SK-N-MC (cell line): ENCODE measurements at regions not wholly inside any gene's neighbourhood (a gene's known extent, or its start where the extent isn't known, plus 50 kb on each side); places are given as distances from the start of the nearest gene placed in this dataset.

Experiments used
- EZH2 ChIP-seq: fragments of 200-600 bp; sonication (generic); IDR thresholded peaks from one replicate; pipeline ENCODE4 v1.6.1; 2017; ENCODE audit warnings: antibody characterized with exemption
- POLR2AphosphoS5 ChIP-seq: IDR thresholded peaks from 2 replicates; pipeline ENCODE4 v1.6.1; 2012; ENCODE audit warnings: mild to moderate bottlenecking, low read depth, low read length, borderline replicate concordance

DNA sequence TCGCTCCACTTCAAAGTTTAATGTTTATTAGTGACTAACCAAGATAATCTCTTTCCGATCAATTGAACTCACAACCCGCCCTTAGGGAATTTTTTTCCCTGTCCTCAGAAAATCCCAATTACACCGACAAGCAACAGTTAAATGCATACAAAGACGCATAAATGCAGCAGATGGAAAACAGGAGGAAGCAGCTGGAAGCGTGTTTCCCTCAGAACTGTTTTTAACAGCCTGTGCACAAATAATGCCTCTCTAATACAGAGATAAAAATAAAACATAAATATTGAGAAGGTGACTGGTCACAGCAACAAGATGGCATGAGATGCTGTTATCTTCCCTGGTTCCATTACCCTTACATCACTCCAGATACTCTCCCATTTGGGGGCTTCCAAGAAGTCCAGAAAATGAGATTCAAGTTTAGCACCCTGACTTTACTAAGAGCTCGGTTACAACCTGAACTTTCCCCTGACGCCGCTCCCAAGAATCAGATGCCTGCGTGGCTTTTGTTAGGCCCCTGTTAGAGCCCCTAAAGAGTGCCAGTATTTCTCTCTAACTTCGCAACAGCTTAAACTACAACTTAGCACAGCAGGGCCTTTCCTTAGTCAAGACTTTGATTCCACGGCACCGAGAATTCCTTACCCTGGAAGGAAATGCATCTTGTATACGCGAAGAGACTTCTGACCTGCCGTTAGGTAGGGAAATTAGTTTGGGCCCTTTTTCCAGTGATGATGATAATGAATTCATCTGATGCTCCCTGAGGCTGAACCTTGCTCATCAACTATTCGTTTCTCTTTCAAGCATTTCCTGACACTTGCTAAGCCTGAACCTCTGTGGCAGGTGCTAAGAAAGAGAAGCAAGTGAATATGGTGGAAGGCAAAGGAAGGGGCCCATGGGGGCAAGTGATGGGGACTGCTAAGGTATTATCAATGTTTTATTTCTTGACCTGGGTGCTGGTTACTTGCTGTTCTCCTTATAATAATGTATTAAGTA lies 137.7 kb upstream of the SMYD2 start:
- no peak for TF ChIP-seq POLR2AphosphoS5
- no peak for TF ChIP-seq EZH2
